Activated naive CD4-positive, alpha-beta T cell treated with anti-CD3 and anti-CD28 coated beads, Interleukin-2, amount 50 U/mL, for 24 hours (primary cell): ENCODE measurements at regions not wholly inside any gene's neighbourhood (a gene's known extent, or its start where the extent isn't known, plus 50 kb on each side); places are given as distances from the start of the nearest gene placed in this dataset.

Experiments used
- H3K27ac Mint-ChIP-seq: one replicate; pipeline ENCODE4 v1.8.0; 2021; ENCODE audit warnings: mild to moderate bottlenecking, mixed read lengths
- H3K27me3 Mint-ChIP-seq: one replicate; pipeline ENCODE4 v1.8.0; 2021; ENCODE audit warnings: mixed read lengths
- H3K36me3 Mint-ChIP-seq: one replicate; pipeline ENCODE4 v1.8.0; 2021; ENCODE audit warnings: mixed read lengths
- H3K4me1 Mint-ChIP-seq: one replicate; pipeline ENCODE4 v1.8.0; 2021; ENCODE audit warnings: mixed read lengths
- H3K4me3 Mint-ChIP-seq: one replicate; pipeline ENCODE4 v1.8.0; 2021; ENCODE audit warnings: mild to moderate bottlenecking, mixed read lengths
- H3K9me3 Mint-ChIP-seq: one replicate; pipeline ENCODE4 v1.8.0; 2021; ENCODE audit warnings: mixed read lengths

DNA sequence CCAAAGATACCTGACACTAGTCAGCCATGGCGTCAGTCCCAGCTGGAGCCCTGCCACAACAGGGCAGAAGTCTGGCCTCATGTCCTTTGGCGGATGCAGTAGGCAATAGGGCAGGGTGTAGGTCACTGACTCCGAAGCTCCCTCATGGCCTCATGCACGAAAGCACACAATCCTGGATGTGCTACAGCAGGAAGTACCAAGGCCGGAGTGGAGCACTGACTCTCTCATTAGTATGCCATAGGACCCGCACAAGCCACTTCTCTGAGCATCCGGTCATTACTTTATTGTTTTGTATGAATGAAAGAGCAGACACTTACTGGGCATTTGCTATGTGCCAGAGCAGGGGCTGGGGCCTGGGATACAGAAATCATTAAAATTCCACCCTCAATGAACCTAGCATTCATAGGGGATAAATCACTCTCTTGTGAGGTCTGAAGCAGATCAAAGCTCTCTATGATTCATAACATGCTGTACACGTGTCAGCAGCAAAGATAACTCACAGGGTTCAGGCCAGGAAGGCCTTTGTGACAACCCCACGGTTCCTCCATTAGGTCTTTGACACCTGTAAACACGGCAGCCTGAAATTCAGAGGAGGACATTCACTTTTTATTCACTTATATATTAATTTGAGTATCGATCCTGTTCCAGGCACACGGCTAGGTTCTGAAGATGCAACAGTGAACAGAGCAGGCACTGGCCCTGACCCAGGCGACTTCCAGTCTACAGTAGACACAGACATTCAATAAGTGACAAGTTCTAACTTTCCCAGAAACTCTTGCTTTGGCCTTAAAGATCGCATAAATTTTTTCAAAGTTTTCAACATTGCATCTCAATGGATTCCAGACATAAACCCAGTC, 357.9 kb upstream of the USP24 start:
- Mint-ChIP-seq H3K9me3 (no peaks in the 10 kb centered on the region), H3K27me3 (peaks cover 10% of the 10 kb centered on the region), H3K4me1 (no peaks in the 10 kb centered on the region), H3K4me3 (no peak overlapping the region), H3K27ac (no peak overlapping the region), H3K36me3 (no peaks in the 10 kb centered on the region)

DNA sequence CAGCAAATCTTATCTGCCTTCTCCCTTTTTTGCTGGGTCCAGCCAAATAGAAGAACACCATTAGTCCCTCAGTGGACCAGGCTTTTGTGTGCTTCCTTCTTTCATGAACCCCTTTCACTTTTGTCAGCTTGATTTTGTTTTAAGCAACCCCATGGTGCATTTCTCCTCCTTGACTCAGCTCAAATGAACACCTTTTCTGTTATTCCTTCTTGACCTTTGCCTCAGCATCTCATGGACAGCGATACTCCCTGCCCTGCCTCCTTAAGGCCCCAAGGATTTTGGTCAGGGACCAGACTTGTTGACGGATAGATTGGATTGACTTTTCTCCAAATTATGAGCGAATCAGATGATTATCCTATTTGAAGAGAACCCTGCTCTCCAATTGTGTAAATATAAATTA, 356.6 kb upstream of the USP24 start:
- Mint-ChIP-seq H3K27ac (no peak overlapping the region), H3K9me3 (no peaks in the 10 kb centered on the region)

DNA sequence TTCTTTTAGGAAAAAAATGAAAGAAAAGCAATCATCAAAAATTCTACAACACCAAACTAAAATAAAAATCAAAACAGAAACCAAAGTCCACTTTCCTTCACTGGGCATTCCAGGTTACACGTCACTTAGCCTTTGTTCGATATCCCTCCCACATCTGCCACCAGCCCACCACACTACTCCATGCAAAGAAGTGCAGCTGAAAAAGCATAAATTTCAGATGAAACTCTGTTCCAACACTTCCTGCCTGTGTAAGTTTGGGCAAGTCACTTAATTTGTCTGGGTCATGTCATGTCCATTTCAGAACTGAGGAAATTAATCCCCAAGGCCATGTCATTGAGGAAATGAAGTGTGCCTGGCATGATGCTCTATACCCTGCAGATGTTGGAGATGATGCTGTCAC, 354.3 kb upstream of the USP24 start:
- no peaks in the 10 kb centered on the region for H3K36me3 Mint-ChIP-seq
- H3K27me3 Mint-ChIP-seq, result peaks cover 10% of the 10 kb centered on the region
- H3K4me1 Mint-ChIP-seq, result no peaks in the 10 kb centered on the region
- no peaks in the 10 kb centered on the region for H3K9me3 Mint-ChIP-seq
- H3K27ac Mint-ChIP-seq, result no peak overlapping the region
- H3K4me3 Mint-ChIP-seq, result no peak overlapping the region

More for the DNA sequence above, 356.6 kb upstream of the USP24 start:
- Mint-ChIP-seq H3K4me1 (no peaks in the 10 kb centered on the region), H3K27me3 (peaks cover 9% of the 10 kb centered on the region), H3K36me3 (no peaks in the 10 kb centered on the region), H3K4me3 (no peak overlapping the region)

DNA sequence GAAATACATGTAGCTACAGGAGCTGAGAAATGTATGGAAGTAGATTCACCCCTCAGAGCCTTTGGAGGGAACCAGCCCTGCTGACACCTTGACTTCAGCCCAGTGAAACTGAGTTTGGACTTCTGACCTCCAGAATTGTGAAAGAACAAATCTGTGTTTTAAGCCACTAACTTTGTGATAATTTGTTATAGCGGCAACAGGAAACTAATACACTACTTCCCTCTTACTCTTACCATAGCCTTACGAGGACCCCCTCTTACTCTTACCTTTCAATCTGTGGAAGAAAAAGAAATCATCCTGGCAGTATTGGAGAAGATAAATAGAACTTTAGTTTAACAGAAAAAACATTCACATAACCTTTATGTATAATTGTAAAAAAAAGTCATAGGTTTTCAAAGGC, 353.6 kb upstream of the USP24 start:
- Mint-ChIP-seq H3K4me3 (no peak overlapping the region), H3K27me3 (peaks cover 10% of the 10 kb centered on the region), H3K27ac (no peak overlapping the region), H3K36me3 (no peaks in the 10 kb centered on the region), H3K9me3 (no peaks in the 10 kb centered on the region), H3K4me1 (no peaks in the 10 kb centered on the region)

DNA sequence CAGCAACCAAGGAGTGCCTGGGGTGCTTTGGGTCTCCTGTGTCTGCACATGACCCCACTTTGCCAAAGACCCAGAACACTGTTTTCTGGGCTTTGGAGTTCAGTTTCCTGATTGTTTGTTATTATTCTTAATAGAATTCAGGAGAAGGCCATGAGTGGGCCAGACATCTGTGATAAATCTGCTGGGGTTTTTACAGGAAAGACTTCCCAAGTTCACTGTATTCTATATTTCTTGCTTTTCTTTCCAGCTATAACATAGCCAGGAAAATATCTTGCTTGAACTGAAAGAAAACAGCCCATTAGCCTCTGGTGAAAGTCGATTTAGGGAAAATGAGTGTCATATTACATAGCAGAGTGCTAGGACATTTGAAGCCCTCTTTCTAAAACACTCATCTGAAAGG, 345.1 kb upstream of the USP24 start:
- H3K4me1 Mint-ChIP-seq, result no peaks in the 10 kb centered on the region
- H3K27me3 Mint-ChIP-seq, result peaks cover 1% of the 10 kb centered on the region
- H3K36me3 Mint-ChIP-seq, result no peaks in the 10 kb centered on the region
- no peaks in the 10 kb centered on the region for H3K9me3 Mint-ChIP-seq
- no peak overlapping the region for H3K27ac Mint-ChIP-seq
- no peak overlapping the region for H3K4me3 Mint-ChIP-seq

DNA sequence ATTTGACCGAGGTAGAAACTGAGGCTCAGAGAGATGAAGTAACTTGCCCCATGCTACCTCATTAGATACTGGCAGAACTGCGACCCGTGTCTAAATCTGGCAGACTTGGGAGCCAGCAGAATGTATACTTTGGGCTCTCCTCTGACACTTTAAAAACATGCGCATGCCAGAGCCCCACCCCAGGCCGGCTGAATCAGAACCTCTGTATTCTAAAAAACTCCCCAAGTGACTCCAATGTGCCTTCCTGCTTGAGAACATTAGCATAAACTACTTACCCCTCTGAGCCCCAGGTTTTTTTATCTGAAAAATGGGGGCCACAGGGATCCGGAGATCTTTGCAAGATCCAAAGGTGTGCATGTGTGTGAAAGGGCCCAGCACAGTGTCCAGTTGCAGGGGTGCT, 344.7 kb upstream of the USP24 start:
- Mint-ChIP-seq H3K27me3 (peaks cover 1% of the 10 kb centered on the region), H3K9me3 (no peaks in the 10 kb centered on the region), H3K4me3 (no peak overlapping the region)

DNA sequence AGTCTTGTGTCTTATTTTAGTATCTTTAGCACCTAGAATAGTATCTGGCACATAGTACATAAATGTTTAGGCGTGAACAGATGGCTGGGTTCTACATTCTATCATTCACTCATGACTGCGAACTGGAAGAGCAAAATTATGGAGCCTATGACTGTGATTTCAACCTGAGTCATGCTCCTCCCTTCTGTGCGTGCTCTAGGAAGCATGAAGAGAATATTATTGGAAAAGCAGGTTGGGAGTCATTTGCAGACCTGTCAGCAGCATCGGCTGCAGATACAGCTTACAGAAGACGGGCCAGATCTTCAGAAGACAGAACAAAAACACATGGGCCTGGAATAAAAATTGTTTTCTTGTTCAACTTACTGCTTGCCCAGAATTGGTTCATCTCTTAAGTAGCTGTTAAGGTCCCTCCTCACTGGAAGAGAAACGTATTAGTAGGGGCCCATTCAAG, 344.0 kb upstream of the USP24 start:
- no peaks in the 10 kb centered on the region for H3K9me3 Mint-ChIP-seq
- no peaks in the 10 kb centered on the region for H3K36me3 Mint-ChIP-seq
- no peak overlapping the region for H3K4me3 Mint-ChIP-seq
- H3K27me3 Mint-ChIP-seq, result peaks cover 3% of the 10 kb centered on the region
- H3K4me1 Mint-ChIP-seq, result no peaks in the 10 kb centered on the region
- H3K27ac Mint-ChIP-seq, result no peak overlapping the region

More for the DNA sequence above, 344.7 kb upstream of the USP24 start:
- Mint-ChIP-seq H3K36me3 (no peaks in the 10 kb centered on the region), H3K27ac (no peak overlapping the region), H3K4me1 (no peaks in the 10 kb centered on the region)

DNA sequence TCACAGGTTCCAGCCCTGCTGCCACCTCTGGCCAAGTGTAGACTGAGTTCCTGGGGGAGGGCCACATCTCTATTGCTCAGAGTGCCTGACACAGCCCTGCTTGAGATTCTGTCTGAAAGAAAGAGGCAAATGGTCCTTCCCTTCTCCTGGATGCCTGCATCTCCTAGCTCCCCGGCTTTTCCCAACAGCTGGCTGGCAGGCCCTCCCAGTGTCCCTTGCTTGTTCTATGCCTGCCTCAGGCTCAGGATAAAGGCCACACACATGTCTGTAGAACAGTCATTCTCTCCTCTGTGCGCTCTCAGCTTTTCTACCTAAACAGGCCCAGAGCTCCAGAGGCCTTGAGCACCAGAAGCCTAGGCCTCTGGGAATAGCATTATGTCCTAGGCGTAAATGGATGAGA, 343.4 kb upstream of the USP24 start:
- Mint-ChIP-seq H3K4me3 (no peak overlapping the region), H3K27me3 (peaks cover 3% of the 10 kb centered on the region), H3K27ac (no peak overlapping the region), H3K36me3 (no peaks in the 10 kb centered on the region), H3K4me1 (no peaks in the 10 kb centered on the region), H3K9me3 (no peaks in the 10 kb centered on the region)

DNA sequence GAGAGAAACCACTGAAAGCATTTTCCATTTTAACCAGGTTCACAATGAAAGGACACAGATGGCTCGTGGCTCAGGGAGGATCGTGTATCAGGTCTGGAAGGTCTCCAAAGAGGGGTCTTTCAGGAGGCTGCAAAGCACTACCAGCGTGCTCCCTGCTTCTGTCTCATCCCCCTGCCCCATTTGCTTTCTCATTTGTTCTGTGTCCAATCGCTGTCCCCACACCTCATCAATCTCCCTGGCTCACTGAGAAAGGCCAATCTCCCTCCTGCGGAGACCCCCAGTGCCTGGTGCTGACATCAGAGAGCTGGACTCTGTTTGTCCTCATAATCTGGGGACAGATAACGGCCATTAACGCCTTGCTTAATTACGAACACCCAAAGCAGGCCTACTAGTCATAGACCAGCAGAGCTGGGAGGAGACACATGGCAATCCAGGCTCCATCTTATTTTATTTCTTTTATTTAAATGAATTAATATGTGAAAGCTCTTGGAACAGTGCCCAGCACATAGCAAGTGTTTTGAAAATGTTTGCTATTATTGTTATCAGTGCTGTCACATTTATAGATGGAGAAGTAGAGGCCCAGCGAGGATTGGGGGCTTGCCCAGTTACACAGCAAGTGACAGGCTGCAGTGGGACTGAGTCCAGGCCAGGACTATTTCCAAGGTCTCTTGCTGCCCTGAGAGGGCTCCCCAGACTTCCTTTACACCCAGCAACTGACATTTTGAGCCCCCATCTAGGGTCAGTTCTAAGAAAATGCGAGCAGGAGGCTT, 341.0 kb upstream of the USP24 start:
- Mint-ChIP-seq H3K27me3 (peaks cover 3% of the 10 kb centered on the region), H3K4me1 (no peaks in the 10 kb centered on the region), H3K9me3 (no peaks in the 10 kb centered on the region)

DNA sequence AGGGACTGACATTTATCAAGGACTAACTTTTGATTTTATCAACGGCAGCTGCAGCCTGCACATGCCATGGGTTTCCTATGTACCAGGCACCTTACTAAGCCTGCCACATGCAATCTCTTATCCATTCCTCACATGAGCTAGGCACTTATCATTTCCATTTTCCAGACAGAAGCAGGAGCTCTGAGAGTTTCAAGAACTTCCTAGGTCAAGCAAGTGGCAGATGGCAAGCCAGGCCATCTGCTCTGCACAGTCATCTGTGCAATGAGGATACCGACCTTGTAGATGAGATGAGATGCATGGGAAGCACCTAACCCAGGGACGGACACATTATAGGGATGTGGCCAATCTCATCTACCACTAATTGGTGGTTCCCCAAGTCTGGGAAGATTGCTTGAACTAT, 339.4 kb upstream of the USP24 start:
- no peak overlapping the region for H3K27ac Mint-ChIP-seq
- no peaks in the 10 kb centered on the region for H3K9me3 Mint-ChIP-seq
- no peak overlapping the region for H3K4me3 Mint-ChIP-seq
- H3K36me3 Mint-ChIP-seq, result no peaks in the 10 kb centered on the region
- H3K4me1 Mint-ChIP-seq, result no peaks in the 10 kb centered on the region
- H3K27me3 Mint-ChIP-seq, result peaks cover 3% of the 10 kb centered on the region

More for the DNA sequence above, 341.0 kb upstream of the USP24 start:
- Mint-ChIP-seq H3K4me3 (no peak overlapping the region), H3K36me3 (no peaks in the 10 kb centered on the region), H3K27ac (no peak overlapping the region)

DNA sequence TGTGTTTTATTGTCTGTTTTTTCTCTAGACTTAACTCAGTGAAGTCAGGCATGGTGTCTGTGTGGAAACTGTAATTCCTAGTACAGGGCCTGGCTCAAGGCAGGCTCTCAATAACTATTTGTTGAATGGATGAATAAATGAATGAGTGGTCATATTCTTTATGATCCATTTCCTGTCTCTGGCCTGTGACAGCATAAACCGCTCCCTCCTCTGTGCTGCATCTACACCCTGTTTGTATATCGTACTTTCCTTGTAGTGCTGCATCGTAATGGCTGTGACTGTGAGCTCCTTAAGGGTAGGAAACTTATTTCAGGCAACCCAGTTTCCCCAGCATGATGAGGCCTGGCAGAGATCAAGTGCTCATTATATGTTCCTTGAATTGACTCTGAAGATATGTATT, 337.5 kb upstream of the USP24 start:
- Mint-ChIP-seq H3K27ac (no peak overlapping the region), H3K4me3 (no peak overlapping the region), H3K9me3 (no peaks in the 10 kb centered on the region), H3K27me3 (peaks cover 3% of the 10 kb centered on the region), H3K36me3 (no peaks in the 10 kb centered on the region), H3K4me1 (no peaks in the 10 kb centered on the region)

DNA sequence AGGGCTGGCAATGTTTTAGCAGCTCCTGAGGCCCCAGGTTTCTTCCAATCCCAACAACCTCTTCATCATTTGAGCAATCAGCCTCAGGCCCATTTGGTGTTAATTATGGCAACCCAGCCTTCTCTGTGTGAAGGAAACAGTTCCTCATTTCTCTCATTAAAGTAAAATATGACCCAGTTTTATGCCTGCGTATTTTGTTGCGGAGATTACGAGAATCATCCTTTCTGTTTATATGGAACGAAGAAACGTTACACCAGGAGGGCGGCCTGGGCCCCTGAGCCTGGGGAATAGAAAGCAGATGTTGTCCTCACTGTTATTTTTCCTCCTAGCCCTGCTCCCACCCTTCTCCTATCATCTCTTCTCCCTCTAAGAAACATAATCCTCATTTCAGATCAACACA, 332.2 kb upstream of the USP24 start:
- H3K4me1 Mint-ChIP-seq, result no peaks in the 10 kb centered on the region
- no peaks in the 10 kb centered on the region for H3K36me3 Mint-ChIP-seq
- H3K27me3 Mint-ChIP-seq, result no peaks in the 10 kb centered on the region
- no peak overlapping the region for H3K27ac Mint-ChIP-seq
- H3K9me3 Mint-ChIP-seq, result no peaks in the 10 kb centered on the region
- no peak overlapping the region for H3K4me3 Mint-ChIP-seq

DNA sequence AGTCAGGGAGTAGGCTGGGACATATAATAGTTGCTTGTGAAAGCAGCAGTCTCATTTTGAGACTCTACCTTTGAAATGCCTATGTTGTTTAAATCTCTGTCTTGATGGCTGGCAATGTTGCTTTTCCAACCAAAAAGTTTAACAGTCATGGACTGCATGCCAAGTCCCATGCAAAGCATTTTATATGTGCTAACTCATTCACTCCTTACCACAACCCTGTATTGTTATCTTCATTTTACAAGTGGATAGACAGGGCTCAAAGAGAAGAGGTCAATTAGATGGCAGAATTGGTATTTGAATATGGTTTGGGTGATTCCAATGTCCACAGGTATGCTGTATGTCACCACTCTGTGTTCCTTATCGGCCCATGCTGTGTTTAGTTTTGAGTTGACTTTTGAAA, 331.4 kb upstream of the USP24 start:
- Mint-ChIP-seq H3K27ac (no peak overlapping the region), H3K4me3 (no peak overlapping the region), H3K36me3 (no peaks in the 10 kb centered on the region), H3K4me1 (no peaks in the 10 kb centered on the region), H3K9me3 (no peaks in the 10 kb centered on the region), H3K27me3 (no peaks in the 10 kb centered on the region)

DNA sequence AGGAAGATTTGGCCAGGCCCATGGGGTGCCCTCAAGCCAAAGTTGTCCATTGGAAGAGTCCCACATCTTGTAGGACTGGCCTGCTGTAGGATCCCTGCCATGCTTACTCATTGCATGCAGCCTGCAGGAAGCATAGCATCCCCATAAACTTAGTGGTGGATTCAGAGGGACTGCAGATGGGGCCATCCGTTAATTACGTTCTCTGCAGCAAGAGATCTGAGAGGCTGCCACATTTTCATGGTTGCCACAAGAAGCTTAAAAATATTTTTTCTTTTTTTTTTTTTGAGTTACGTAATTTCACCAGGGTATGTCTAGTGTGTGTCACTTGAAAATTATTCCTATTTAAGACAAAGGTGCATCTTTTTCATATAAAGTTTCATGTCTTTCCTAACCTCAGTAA, 329.7 kb upstream of the USP24 start:
- Mint-ChIP-seq H3K27ac (no peak overlapping the region), H3K4me3 (no peak overlapping the region), H3K9me3 (no peaks in the 10 kb centered on the region), H3K27me3 (no peaks in the 10 kb centered on the region), H3K4me1 (no peaks in the 10 kb centered on the region), H3K36me3 (no peaks in the 10 kb centered on the region)

DNA sequence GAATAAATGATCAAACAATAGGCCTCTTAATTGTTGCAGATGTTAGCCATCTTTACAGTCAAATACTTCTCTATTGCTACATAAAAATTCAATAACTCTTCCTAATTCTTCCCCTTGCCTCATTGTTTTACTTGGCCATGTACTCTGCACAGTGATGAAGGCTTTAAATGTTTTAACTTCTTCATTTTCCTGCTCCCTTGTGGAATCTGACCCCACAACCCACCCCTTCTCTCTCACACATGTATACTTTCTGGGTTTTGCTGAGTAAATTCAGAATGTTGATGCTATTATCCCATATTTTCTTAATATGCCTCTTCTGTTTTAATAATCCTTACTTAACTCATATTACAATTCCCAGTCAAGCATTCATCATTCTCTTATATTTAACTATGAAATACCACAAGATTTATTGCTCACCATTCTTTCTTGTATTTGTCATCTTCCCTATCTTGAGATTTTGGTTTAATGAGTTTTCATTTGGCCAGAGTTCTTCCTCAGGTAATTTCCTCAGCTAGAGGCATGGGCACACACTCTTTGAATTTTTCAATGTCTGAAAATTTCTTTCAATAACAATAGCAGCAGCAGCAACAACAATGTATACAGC, 327.8 kb upstream of the USP24 start:
- H3K27ac Mint-ChIP-seq, result no peak overlapping the region
- no peak overlapping the region for H3K4me3 Mint-ChIP-seq
- H3K27me3 Mint-ChIP-seq, result no peaks in the 10 kb centered on the region

DNA sequence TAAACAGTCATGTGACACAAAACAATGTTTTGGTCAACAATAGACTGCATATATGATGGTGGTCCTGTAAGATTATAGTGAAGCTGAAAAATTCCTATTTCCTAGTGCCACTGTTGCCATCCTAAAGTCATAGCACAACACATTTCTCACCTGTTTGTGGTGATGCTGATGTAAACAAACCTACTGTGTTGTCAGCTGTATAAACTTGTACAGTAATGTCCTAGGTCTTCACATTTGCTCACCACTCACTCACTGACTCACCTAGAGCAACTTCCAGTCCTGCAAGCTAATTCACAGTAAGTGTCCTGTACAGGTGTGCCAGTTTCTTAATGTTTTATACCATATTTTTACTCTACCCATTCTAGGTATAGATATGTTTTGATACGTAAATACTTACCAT, 326.1 kb upstream of the USP24 start:
- no peaks in the 10 kb centered on the region for H3K27me3 Mint-ChIP-seq
- no peak overlapping the region for H3K4me3 Mint-ChIP-seq
- H3K27ac Mint-ChIP-seq, result no peak overlapping the region
- H3K36me3 Mint-ChIP-seq, result no peaks in the 10 kb centered on the region
- H3K9me3 Mint-ChIP-seq, result no peaks in the 10 kb centered on the region
- no peaks in the 10 kb centered on the region for H3K4me1 Mint-ChIP-seq

More for the DNA sequence above, 327.8 kb upstream of the USP24 start:
- Mint-ChIP-seq H3K36me3 (no peaks in the 10 kb centered on the region), H3K9me3 (no peaks in the 10 kb centered on the region), H3K4me1 (no peaks in the 10 kb centered on the region)
